DND-41 (cell line): ENCODE measurements at regions not wholly inside any gene's neighbourhood (a gene's known extent, or its start where the extent isn't known, plus 50 kb on each side); places are given as distances from the start of the nearest gene placed in this dataset.

Experiments used
- EZH2 ChIP-seq: IDR thresholded peaks from 3 replicates; pipeline ENCODE4 v1.6.1; 2012; ENCODE audit warnings: borderline replicate concordance, low read depth, mild to moderate bottlenecking, moderate library complexity, low read length, inconsistent platforms; ENCODE audit not compliant: severe bottlenecking
- TF ChIP-seq, protein P1 (sequence below): IDR thresholded peaks from 2 replicates; pipeline ENCODE4 v1.5.1; 2012; ENCODE audit warnings: borderline replicate concordance, low read length, moderate library complexity, mild to moderate bottlenecking; ENCODE audit not compliant: poor library complexity, severe bottlenecking; ENCODE audit errors: extremely low read depth

DNA sequence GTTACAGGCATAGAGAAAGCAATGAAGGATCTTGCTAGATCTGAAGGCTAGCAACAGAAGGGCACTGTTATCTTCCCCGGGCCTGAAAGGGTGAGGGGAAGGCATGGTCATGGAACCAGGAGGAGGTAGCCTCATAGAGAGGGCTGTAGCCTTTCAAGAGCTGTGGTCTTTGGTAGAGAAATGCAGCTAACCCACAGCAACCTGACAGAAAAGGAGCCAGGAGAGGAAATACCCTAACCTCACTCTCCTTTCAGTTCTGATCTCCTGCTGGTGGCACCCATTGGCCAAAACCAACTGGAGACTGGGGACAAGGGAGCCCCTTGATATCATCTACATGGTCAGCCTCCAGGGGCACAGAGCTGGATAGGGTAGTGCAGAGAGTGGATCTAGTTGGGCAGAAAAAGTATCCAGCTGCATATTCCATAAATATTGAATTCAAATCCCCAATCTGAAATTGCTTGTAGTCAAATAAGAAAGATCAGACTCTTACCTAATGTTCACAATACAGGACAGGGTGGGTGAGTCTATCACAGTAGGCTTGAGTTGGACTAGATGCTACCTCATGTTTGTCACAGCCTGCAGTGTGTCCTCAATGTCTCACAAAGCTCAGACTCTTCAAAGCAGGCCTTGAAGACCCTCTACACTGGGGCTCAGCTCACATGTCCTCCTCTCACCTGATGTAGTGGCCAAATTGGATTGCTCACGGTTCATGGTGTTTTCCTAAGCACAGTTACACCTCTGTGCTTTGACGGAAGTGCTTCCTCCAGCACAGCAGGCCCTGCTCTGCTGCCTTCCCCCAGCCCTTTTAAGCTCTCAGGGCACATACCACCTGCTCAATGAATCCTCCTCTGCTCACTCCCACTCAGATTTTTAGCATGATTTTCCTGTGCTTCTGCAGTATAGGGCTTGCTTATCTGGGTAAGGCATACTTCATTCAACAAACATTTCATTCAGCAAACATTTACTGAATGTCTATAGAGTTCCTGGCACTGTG lies 74.1 kb upstream of the JUN start:
- TF ChIP-seq EZH2: no peak
- TF ChIP-seq, protein P1, sequence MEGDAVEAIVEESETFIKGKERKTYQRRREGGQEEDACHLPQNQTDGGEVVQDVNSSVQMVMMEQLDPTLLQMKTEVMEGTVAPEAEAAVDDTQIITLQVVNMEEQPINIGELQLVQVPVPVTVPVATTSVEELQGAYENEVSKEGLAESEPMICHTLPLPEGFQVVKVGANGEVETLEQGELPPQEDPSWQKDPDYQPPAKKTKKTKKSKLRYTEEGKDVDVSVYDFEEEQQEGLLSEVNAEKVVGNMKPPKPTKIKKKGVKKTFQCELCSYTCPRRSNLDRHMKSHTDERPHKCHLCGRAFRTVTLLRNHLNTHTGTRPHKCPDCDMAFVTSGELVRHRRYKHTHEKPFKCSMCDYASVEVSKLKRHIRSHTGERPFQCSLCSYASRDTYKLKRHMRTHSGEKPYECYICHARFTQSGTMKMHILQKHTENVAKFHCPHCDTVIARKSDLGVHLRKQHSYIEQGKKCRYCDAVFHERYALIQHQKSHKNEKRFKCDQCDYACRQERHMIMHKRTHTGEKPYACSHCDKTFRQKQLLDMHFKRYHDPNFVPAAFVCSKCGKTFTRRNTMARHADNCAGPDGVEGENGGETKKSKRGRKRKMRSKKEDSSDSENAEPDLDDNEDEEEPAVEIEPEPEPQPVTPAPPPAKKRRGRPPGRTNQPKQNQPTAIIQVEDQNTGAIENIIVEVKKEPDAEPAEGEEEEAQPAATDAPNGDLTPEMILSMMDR: no peak
